ENCODE measurements at regions not wholly inside any gene's neighbourhood (a gene's known extent, or its start where the extent isn't known, plus 50 kb on each side); places are given as distances from the start of the nearest gene placed in this dataset.

DNA sequence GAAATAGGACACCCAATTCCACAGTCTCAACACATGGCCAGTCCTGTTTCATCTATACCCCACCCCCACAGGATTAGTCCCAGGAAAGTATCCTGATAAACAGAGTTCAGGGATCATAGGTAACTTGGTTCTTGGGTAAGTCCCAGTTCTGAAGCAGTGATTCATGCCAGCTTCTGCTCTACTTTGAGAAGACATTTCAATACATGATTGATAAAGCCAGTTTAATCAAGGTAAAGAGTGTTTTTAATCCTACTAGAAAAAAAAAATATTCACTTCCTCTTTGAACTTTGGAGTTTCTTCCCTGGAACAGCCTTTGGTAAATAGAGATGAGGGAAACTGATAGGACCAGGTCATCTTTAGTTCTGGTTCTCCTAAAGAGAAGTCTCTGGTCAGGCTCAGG is 142.4 kb downstream of the TLR5 start:
- H3K9me2 ChIP-seq (replicated peaks; ENCODE audit: low read length): no peaks in the 10 kb centered on the region
- no peak overlapping the region for H2AFZ ChIP-seq (ENCODE audit: low read length)
- peaks cover 18% of the 10 kb centered on the region for H3K4me1 ChIP-seq (ENCODE audit: insufficient read depth, low read length)
- no peak for DNase-seq
- no peaks in the 10 kb centered on the region for H3K79me2 ChIP-seq (ENCODE audit: low read length)
- no peak overlapping the region for H3K4me3 ChIP-seq (ENCODE audit: low read length)
- POLR2A ChIA-PET (ENCODE audit: unreplicated experiment): no interaction called here
- H4K20me1 ChIP-seq (ENCODE audit: low read length): no peaks in the 10 kb centered on the region
- TF ChIP-seq, protein P1, sequence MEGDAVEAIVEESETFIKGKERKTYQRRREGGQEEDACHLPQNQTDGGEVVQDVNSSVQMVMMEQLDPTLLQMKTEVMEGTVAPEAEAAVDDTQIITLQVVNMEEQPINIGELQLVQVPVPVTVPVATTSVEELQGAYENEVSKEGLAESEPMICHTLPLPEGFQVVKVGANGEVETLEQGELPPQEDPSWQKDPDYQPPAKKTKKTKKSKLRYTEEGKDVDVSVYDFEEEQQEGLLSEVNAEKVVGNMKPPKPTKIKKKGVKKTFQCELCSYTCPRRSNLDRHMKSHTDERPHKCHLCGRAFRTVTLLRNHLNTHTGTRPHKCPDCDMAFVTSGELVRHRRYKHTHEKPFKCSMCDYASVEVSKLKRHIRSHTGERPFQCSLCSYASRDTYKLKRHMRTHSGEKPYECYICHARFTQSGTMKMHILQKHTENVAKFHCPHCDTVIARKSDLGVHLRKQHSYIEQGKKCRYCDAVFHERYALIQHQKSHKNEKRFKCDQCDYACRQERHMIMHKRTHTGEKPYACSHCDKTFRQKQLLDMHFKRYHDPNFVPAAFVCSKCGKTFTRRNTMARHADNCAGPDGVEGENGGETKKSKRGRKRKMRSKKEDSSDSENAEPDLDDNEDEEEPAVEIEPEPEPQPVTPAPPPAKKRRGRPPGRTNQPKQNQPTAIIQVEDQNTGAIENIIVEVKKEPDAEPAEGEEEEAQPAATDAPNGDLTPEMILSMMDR (conservative IDR thresholded peaks at IDR 0.05; ENCODE audit: low read depth, low read length): no peak
- TF ChIP-seq EZH2 (IDR thresholded peaks at IDR 0.05; ENCODE audit: low read length, unreplicated experiment): no peak
- TF ChIP-seq EZH2phosphoT487 (IDR thresholded peaks at IDR 0.05; ENCODE audit: borderline replicate concordance, low read length): no peak
- no peaks in the 10 kb centered on the region for H3K27me3 ChIP-seq (ENCODE audit: low read length)
- H3K9ac ChIP-seq (ENCODE audit: low read length): no peak overlapping the region
- no peaks in the 10 kb centered on the region for H3K36me3 ChIP-seq (ENCODE audit: low read depth, low read length)
- no peak overlapping the region for H3K4me2 ChIP-seq (ENCODE audit: low read length)
- ATAC-seq: no peak
- BruUV-seq (replicated peaks): no TSS peak
- no peaks in the 10 kb centered on the region for H3K9me3 ChIP-seq (ENCODE audit: low read length)
- H3F3A ChIP-seq (ENCODE audit: low read length, unreplicated experiment): no peaks in the 10 kb centered on the region
- CTCF ChIA-PET: no interaction called here
- intact Hi-C loops (cut with micrococcal nuclease): loop anchor here (10.0 kb wide), 1 partner anchor 266 kb away; the partner anchor contains the start of gene FAM177B
- H3K27ac ChIP-seq (ENCODE audit: low read length): no peak overlapping the region

DNA sequence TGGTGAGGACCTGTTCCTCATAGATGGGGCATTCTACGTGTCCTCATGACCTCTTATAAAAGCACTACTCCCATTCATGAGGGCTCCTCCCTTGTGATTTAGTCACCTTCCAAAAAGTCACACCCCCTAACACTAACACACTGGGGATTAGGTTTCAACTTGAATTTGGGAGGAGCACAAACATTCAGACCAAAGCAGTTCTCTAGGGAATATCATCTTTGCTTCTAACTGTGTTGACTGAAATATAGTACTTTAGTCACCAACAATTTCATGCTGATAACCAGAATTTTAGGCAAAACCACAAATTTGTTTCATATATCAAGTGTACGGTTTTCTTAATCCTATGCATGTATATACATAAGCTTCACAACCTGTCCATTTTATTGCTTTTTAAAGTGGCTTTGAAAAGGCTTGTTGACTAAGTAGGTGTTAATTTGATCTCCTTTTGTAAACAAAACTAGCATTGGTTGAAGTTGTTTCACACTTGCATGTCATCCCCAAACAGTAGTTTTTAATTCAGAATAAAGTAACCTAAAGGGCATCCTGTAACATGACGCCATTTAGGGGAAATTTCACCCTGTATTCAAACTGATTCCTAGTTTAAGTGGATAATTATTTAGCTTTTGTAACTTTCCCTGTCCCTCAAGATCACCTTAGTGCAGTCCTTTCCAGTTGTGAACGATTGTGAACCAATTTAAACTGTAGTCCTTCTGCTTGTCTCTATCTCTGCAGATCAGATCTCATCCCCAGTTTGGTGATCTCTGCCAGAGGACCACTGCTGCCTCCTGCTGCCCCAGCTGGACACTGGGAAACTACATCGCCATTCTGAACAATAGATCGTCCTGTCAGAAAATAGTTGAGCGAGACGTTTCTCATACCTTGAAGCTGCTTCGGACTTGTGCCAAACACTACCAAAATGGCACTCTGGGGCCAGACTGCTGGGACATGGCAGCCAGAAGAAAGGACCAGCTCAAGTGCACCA is 141.1 kb downstream of the TLR5 start:
- ATAC-seq: peak; percentile 83
- no peaks in the 10 kb centered on the region for H3K27me3 ChIP-seq (ENCODE audit: low read length)
- H3K27ac ChIP-seq (ENCODE audit: low read length): no peak overlapping the region
- no peaks in the 10 kb centered on the region for H3K79me2 ChIP-seq (ENCODE audit: low read length)
- H3F3A ChIP-seq (ENCODE audit: low read length, unreplicated experiment): no peaks in the 10 kb centered on the region
- peaks cover 18% of the 10 kb centered on the region for H3K4me1 ChIP-seq (ENCODE audit: insufficient read depth, low read length)
- no peak overlapping the region for H3K9ac ChIP-seq (ENCODE audit: low read length)
- H3K9me2 ChIP-seq (replicated peaks; ENCODE audit: low read length): no peaks in the 10 kb centered on the region
- CTCF ChIA-PET: no interaction called here
- POLR2A ChIA-PET (ENCODE audit: unreplicated experiment): no interaction called here
- no peaks in the 10 kb centered on the region for H4K20me1 ChIP-seq (ENCODE audit: low read length)
- H2AFZ ChIP-seq (ENCODE audit: low read length): no peak overlapping the region
- intact Hi-C loops (cut with micrococcal nuclease): loop anchor here (1.0 to 10.0 kb wide), 3 partner anchors 79 to 267 kb away; partner anchors contain the start of gene FAM177B
- peak; percentile 64 for DNase-seq
- H3K4me2 ChIP-seq (ENCODE audit: low read length): peak overlapping the region; percentile 3; the same call in 1 of the 2 replicates
- no peak overlapping the region for H3K4me3 ChIP-seq (ENCODE audit: low read length)
- no peak for TF ChIP-seq EZH2 (IDR thresholded peaks at IDR 0.05; ENCODE audit: low read length, unreplicated experiment)
- TF ChIP-seq, protein P1 (conservative IDR thresholded peaks at IDR 0.05; ENCODE audit: low read depth, low read length): peak; percentile 70
- no TSS peak for BruUV-seq (replicated peaks)
- H3K36me3 ChIP-seq (ENCODE audit: low read depth, low read length): no peaks in the 10 kb centered on the region
- no peaks in the 10 kb centered on the region for H3K9me3 ChIP-seq (ENCODE audit: low read length)

DNA sequence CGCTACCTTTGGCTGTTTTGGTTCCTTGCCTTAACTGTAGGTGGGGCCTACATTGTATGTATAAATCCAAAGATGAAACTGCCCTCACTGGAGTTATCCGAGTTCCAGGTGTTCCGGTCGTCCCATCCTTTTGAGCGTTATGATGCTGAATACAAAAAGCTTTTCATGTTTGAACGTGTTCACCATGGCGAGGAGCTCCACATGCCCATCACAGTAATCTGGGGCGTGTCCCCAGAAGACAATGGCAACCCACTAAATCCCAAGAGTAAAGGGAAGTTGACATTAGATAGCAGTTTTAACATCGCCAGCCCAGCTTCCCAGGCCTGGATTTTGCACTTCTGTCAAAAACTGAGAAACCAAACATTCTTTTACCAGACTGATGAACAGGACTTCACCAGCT is 139.5 kb downstream of the TLR5 start:
- Histone ChIP-seq H3K4me1 (ENCODE audit: insufficient read depth, low read length) (peaks cover 18% of the 10 kb centered on the region), H3K4me3 (ENCODE audit: low read length) (no peak overlapping the region), H3K27ac (ENCODE audit: low read length) (no peak overlapping the region), H3K9ac (ENCODE audit: low read length) (no peak overlapping the region), H3K36me3 (ENCODE audit: low read depth, low read length) (no peaks in the 10 kb centered on the region), H4K20me1 (ENCODE audit: low read length) (no peaks in the 10 kb centered on the region), H3F3A (ENCODE audit: low read length, unreplicated experiment) (no peaks in the 10 kb centered on the region), H3K9me3 (ENCODE audit: low read length) (no peaks in the 10 kb centered on the region), H3K4me2 (ENCODE audit: low read length) (no peak overlapping the region), H3K27me3 (ENCODE audit: low read length) (no peaks in the 10 kb centered on the region), H3K79me2 (ENCODE audit: low read length) (no peaks in the 10 kb centered on the region), H2AFZ (ENCODE audit: low read length) (no peak overlapping the region), H3K9me2 (replicated peaks; ENCODE audit: low read length) (no peaks in the 10 kb centered on the region)
- no peak for ATAC-seq
- TF ChIP-seq, protein P1 (conservative IDR thresholded peaks at IDR 0.05; ENCODE audit: low read depth, low read length): no peak
- no peak for TF ChIP-seq EZH2 (IDR thresholded peaks at IDR 0.05; ENCODE audit: low read length, unreplicated experiment)
- no peak for TF ChIP-seq EZH2phosphoT487 (IDR thresholded peaks at IDR 0.05; ENCODE audit: borderline replicate concordance, low read length)
- ChIA-PET POLR2A (ENCODE audit: unreplicated experiment) (no interaction called here), CTCF (no interaction called here)
- intact Hi-C loops (cut with micrococcal nuclease): loop anchor here (2.0 to 10.0 kb wide), 2 partner anchors 77 to 269 kb away; partner anchors contain the start of gene FAM177B
- DNase-seq: no peak
- BruUV-seq (replicated peaks): no TSS peak

All from PC-3 (cell line).